Activated naive CD8-positive, alpha-beta T cell (primary cell): ENCODE measurements at regions not wholly inside any gene's neighbourhood (a gene's known extent, or its start where the extent isn't known, plus 50 kb on each side); places are given as distances from the start of the nearest gene placed in this dataset.
"Not testable (repeated sequence)": the region's sequence is repeated elsewhere in the genome, so short reads cannot be mapped to it uniquely, and the experiment has no call there.

Source experiments
- H3K27ac Mint-ChIP-seq: one replicate; pipeline ENCODE4 v1.8.0; 2021; ENCODE audit warnings: mixed read lengths
- H3K27me3 Mint-ChIP-seq: one replicate; pipeline ENCODE4 v1.8.0; 2021; ENCODE audit warnings: mixed read lengths
- H3K36me3 Mint-ChIP-seq: one replicate; pipeline ENCODE4 v1.8.0; 2021; ENCODE audit warnings: mixed read lengths
- H3K4me1 Mint-ChIP-seq: one replicate; pipeline ENCODE4 v1.8.0; 2021; ENCODE audit warnings: low read depth, mixed read lengths
- H3K4me3 Mint-ChIP-seq: one replicate; pipeline ENCODE4 v1.8.0; 2021; ENCODE audit warnings: mild to moderate bottlenecking, mixed read lengths
- H3K9me3 Mint-ChIP-seq: one replicate; pipeline ENCODE4 v1.8.0; 2021; ENCODE audit warnings: low read depth, mixed read lengths

GRCh38 chr2:111264956-111265355 lies 144.2 kb downstream of the BCL2L11 start:
- H3K27ac Mint-ChIP-seq, H3K4me3 Mint-ChIP-seq, H3K36me3 Mint-ChIP-seq, H3K9me3 Mint-ChIP-seq, H3K27me3 Mint-ChIP-seq, H3K4me1 Mint-ChIP-seq: not testable (repeated sequence)

DNA sequence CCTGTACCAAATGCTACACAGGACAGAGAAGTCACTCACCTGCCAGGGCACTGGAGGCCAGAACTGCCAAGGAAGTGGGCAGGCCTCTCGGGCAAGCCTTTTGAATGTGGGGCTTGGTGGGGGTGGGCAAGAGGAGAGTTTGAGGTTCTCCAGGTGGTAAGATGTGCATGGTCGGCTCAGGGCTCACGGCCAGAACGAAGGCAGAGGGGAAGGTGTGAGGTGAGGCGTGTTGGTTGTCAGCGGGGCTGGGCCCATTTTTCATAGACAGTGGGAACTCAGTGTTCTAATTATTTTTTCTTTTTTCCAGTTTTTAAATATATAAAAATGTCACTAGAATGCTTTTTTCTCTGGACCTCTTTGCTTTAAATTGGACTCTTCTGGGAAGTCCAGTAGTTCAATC lies 145.8 kb downstream of the BCL2L11 start:
- not testable (repeated sequence) for H3K4me3 Mint-ChIP-seq, H3K4me1 Mint-ChIP-seq, H3K27ac Mint-ChIP-seq, H3K27me3 Mint-ChIP-seq, H3K9me3 Mint-ChIP-seq, H3K36me3 Mint-ChIP-seq

DNA sequence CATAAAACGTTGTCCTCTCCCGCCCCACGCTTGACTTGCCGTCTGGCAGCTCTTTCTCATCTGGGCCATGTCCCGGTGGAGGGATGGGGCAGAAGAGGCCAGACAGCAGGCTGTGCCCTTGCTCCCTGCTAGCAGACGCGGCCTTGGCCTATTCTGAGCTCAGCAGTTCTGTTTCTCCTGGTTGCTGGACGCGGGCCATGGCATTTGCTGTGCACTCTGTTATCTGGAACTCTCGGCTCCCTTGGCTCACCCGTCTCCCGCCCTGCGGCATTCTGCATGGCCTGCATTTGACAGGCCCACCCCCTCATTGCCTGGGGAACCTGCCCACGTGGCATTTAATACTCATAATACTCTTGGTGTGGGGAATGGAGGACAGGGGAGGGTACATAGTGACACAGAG lies 146.3 kb downstream of the BCL2L11 start:
- H3K4me1 Mint-ChIP-seq, H3K9me3 Mint-ChIP-seq, H3K4me3 Mint-ChIP-seq, H3K27me3 Mint-ChIP-seq, H3K36me3 Mint-ChIP-seq, H3K27ac Mint-ChIP-seq: not testable (repeated sequence)

DNA sequence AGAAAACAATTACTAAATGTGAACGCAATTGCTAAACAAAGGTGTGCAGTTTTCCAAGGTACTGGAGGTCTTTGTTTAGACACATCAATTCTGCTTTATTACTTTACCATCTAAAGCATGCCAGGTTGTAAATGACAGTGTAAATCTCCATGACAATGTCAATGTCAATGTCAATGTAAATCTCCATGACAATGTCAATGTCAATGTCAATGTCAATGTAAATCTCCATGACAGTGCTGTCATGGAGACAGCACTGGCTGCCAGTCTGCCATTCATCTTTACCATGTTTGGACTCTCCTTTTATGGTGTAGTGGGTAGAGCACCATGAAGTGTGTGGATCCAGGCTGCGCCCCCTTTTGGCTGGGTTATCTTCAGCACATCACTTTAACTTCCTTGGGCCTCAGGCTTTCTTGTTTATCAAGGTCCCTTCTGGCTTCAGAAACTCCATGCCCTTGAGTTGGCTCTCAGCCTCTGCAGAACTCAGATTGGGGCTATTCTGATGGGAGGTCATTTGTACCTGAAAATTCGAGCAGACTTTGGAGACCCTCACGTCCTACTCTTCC lies 149.1 kb downstream of the BCL2L11 start:
- not testable (repeated sequence) for H3K27me3 Mint-ChIP-seq, H3K27ac Mint-ChIP-seq, H3K4me1 Mint-ChIP-seq, H3K9me3 Mint-ChIP-seq, H3K4me3 Mint-ChIP-seq, H3K36me3 Mint-ChIP-seq

DNA sequence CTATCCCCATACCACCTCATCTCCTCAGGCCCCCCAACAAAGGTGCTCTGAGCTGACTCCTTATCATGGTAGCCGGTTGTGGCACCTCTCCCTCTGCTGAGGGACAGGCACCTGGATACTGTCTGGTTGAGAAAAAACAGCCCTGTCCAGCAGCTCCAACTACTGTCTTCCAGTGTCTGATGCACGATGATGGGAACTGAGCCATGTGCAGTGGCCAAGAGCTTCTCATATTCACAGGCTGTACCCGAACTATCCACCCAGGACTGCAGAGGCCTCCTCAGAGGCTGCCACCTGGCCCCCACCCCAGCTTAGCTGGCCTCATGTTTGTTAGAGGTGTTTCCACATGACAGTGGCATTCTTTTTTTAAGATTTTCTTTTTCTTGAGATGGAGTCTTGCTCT lies 149.9 kb downstream of the BCL2L11 start:
- H3K27ac Mint-ChIP-seq, H3K4me3 Mint-ChIP-seq, H3K9me3 Mint-ChIP-seq, H3K27me3 Mint-ChIP-seq, H3K4me1 Mint-ChIP-seq, H3K36me3 Mint-ChIP-seq: not testable (repeated sequence)

DNA sequence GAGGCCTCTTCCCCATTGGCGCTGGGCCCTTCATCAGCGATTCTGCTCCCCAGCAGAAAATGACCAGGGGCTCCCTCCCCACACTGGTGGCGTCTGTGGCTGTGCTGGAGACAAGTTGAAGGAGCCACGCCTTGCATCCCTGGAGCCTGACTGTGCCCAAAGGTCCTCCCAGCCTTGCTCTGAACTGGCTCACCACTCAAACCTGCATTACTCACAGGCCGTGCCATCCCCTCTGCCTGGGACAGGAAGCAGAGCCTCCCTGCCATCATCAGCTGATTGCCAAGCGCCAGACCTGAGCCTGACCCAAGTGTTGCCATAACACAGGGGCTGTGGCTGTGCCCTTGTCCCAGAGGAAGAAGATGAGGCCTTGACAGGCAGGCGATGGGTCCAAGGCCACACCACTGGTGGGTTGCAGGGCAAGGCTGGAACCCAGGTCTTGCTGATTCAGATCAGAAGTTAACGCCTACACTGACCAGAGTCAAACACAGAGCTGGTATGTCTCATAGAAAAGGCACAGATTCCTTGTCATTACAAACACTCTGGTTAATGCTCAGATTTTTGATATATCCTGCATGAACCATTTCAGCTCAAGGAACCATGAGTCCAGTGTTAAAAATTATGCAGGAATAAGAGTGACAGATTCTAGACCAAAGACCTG lies 151.1 kb downstream of the BCL2L11 start:
- not testable (repeated sequence) for H3K4me1 Mint-ChIP-seq, H3K27me3 Mint-ChIP-seq, H3K9me3 Mint-ChIP-seq, H3K36me3 Mint-ChIP-seq, H3K4me3 Mint-ChIP-seq, H3K27ac Mint-ChIP-seq

- not testable (repeated sequence) for H3K27ac Mint-ChIP-seq, H3K9me3 Mint-ChIP-seq, H3K27me3 Mint-ChIP-seq, H3K4me1 Mint-ChIP-seq, H3K4me3 Mint-ChIP-seq, H3K36me3 Mint-ChIP-seq
Observed at GRCh38 chr2:111273007-111273406, 152.3 kb downstream of the BCL2L11 start.

DNA sequence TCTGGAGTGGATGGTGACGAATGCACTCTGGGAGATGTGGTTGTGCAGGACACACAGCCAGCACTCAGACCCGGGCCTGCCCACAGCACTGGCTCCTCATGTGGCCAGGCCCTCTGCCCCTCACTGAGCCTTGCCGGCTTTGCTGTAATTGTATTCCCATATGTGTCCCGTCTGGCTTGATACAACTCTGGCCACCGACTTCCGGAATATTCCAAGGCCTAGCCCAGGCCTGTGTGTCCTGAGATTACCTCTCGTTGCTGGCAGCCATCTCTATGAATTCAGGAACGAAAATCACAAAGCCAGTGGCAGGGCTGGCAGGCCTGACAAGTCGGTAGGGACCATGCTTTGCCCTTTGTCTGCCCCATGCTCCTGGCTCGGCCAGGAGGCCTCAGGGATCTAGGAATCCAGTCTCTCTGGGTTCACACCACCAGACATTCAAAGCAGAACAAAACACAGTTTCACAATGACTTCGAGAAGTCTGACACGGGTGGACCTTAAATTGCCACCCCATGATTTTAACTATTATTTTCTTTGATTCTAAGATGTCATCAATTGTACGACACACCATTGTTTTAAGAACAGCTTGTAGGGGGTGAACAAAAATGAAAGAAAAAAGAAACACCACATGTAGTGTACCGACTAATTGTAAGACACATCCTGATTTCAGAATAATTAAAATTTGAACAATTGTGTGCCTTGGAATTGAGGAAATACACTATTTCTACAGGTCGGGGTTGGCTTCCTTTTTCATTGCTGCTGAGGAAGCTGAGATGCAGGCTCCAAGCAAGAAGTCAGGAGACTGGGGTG lies 154.5 kb downstream of the BCL2L11 start:
- H3K4me3 Mint-ChIP-seq, result not testable (repeated sequence)

DNA sequence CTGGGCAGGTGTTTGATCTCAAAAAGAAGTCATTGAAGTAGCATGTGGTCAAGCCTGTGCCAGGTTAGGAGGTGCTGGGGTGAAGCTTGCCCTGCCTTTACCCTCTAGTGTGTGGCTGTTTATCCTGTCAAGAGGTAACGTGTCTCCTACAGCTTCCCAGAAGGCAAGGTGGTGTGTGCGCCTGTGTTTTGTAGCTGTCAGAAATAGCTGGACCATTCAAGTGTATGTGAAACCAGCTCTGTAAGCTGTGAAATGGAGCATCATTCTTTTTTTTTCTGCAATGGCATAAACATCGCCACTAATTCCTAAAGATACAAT lies 155.1 kb downstream of the BCL2L11 start:
- H3K9me3 Mint-ChIP-seq, H3K36me3 Mint-ChIP-seq, H3K4me3 Mint-ChIP-seq, H3K27me3 Mint-ChIP-seq, H3K4me1 Mint-ChIP-seq, H3K27ac Mint-ChIP-seq: not testable (repeated sequence)

More for the DNA sequence above, 154.5 kb downstream of the BCL2L11 start:
- not testable (repeated sequence) for H3K4me1 Mint-ChIP-seq, H3K27ac Mint-ChIP-seq, H3K27me3 Mint-ChIP-seq, H3K9me3 Mint-ChIP-seq, H3K36me3 Mint-ChIP-seq

GRCh38 chr2:111278133-111278532 lies 157.4 kb downstream of the BCL2L11 start:
- not testable (repeated sequence) for H3K4me1 Mint-ChIP-seq, H3K27ac Mint-ChIP-seq, H3K36me3 Mint-ChIP-seq, H3K27me3 Mint-ChIP-seq, H3K4me3 Mint-ChIP-seq, H3K9me3 Mint-ChIP-seq

- H3K27me3 Mint-ChIP-seq, H3K27ac Mint-ChIP-seq, H3K9me3 Mint-ChIP-seq, H3K4me3 Mint-ChIP-seq, H3K4me1 Mint-ChIP-seq, H3K36me3 Mint-ChIP-seq: not testable (repeated sequence)
Observed at GRCh38 chr2:111280709-111281286, 160.1 kb downstream of the BCL2L11 start.

- H3K9me3 Mint-ChIP-seq, H3K4me1 Mint-ChIP-seq, H3K36me3 Mint-ChIP-seq, H3K27me3 Mint-ChIP-seq, H3K27ac Mint-ChIP-seq, H3K4me3 Mint-ChIP-seq: not testable (repeated sequence)
Observed at GRCh38 chr2:111282162-111282561, 161.4 kb downstream of the BCL2L11 start.

- H3K9me3 Mint-ChIP-seq, H3K4me3 Mint-ChIP-seq, H3K36me3 Mint-ChIP-seq, H3K27ac Mint-ChIP-seq, H3K4me1 Mint-ChIP-seq, H3K27me3 Mint-ChIP-seq: not testable (repeated sequence)
Observed at GRCh38 chr2:111287646-111288568, 167.2 kb downstream of the BCL2L11 start.

DNA sequence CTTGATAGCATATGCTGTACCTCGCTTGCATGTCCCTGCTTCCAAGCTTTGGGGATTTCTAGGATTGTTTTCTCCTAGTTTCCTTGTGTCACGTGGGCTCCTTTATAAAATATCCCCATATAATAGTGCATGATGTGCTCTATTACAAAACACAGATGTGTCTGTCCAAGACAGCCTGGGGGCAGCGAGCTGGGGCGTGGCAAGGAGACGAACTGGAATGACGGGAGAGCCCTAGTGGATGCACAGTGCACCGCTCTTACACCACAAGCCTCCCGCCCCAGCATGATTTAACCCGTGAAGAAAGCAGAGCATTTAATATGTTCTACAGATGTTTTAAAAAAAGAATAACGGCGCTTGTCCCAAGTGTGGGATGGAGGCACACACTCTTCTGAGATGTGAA lies 169.7 kb downstream of the BCL2L11 start:
- not testable (repeated sequence) for H3K36me3 Mint-ChIP-seq, H3K4me3 Mint-ChIP-seq, H3K27ac Mint-ChIP-seq, H3K9me3 Mint-ChIP-seq, H3K4me1 Mint-ChIP-seq, H3K27me3 Mint-ChIP-seq

DNA sequence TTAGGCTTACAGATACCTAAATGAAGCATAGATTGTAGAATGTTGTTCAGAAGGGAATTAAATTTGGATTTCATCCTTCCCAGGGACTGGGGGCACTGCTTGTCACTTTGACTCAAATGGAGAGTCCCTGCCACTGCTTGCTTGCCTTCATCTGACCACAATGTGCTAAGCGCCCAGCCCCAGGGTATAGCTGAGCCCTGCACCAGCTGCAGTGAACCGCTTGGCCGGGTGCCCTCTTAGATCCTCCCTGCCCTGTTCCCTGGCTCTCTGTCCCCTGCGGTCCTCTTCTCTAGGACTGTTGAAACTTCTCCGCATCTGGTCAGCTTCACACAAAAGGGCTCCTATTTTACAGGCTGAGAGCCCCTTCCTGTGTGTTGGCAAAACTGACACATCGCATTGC lies 170.9 kb downstream of the BCL2L11 start:
- H3K9me3 Mint-ChIP-seq, H3K4me1 Mint-ChIP-seq, H3K27me3 Mint-ChIP-seq: not testable (repeated sequence)

More for the DNA sequence above, 170.9 kb downstream of the BCL2L11 start:
- H3K27ac Mint-ChIP-seq, H3K4me3 Mint-ChIP-seq, H3K36me3 Mint-ChIP-seq: not testable (repeated sequence)
